A549 (cell line): ENCODE measurements at regions not wholly inside any gene's neighbourhood (a gene's known extent, or its start where the extent isn't known, plus 50 kb on each side); places are given as distances from the start of the nearest gene placed in this dataset.

Source experiments
- ATAC-seq, 2 experiments: fragments of 200-7000 bp in 1 of 2; fragments of >200 bp in 1 of 2; cut with Nextera tagmentation in 1 of 2; cut with Tn5 transposase in 1 of 2; 3 replicates each; pipeline versions ENCODE4 v1.8.0 to v1.9.1; 2018 to 2020; ENCODE audit warnings: mild to moderate bottlenecking in 1 of 2, moderate library complexity in 1 of 2
- CTCF ChIA-PET: fragments of 300-600 bp; sonication (Branson Sonifier 250); formaldehyde crosslinking; extraction: SDS; loops from one replicate; lab custom pipeline; 2021; ENCODE audit warnings: antibody characterized with exemption, inconsistent platforms; lab: Yijun Ruan, JAX
- POLR2A ChIA-PET: fragments of 350-600 bp; formaldehyde crosslinking; extraction: SDS; loops from one replicate; lab custom pipeline; 2021; ENCODE audit warnings: antibody characterized with exemption, inconsistent platforms; lab: Yijun Ruan, JAX
- DNase-seq, 2 experiments: peaks; one replicate each; pipeline versions ENCODE4 v3.0.0 to v3.0.0-alpha.2; 2011 to 2016; ENCODE audit warnings: low read depth in 1 of 2, low spot score in 1 of 2
- FAIRE-seq: peaks from 2 replicates; lab custom pipeline; 2011; peaks lifted over from hg19 to GRCh38; lab: Jason Lieb, UNC
- H3K27ac ChIP-seq, 2 experiments: fragments of >200 bp; sonication (Bioruptor Twin); formaldehyde crosslinking; 3 replicates each; pipeline ENCODE4 v1.5.1; 2016 to 2017
- H3K4me1 ChIP-seq: fragments of >200 bp; sonication (Bioruptor Twin); formaldehyde crosslinking; 3 replicates; pipeline ENCODE4 v1.6.1; 2016
- H3K4me2 ChIP-seq: fragments of >200 bp; sonication (Bioruptor Twin); formaldehyde crosslinking; 3 replicates; pipeline ENCODE4 v1.6.1; 2016
- H3K4me3 ChIP-seq: fragments of >200 bp; sonication (Bioruptor Twin); formaldehyde crosslinking; 3 replicates; pipeline ENCODE4 v1.5.1; 2016
- H3K9me3 ChIP-seq: fragments of >200 bp; sonication (Bioruptor Twin); formaldehyde crosslinking; 3 replicates; pipeline ENCODE4 v1.6.1; 2016
- CHD4 ChIP-seq: fragments of 200-600 bp; sonication (generic); IDR thresholded peaks from 2 replicates; pipeline ENCODE4 v1.6.1; 2016; ENCODE audit warnings: antibody characterized with exemption, mild to moderate bottlenecking, borderline replicate concordance
- ELK1 ChIP-seq: fragments of 150-350 bp; IDR thresholded peaks from 2 replicates; pipeline ENCODE4 v1.6.1; 2014; ENCODE audit warnings: low read depth, mild to moderate bottlenecking, low read length
- FOSB ChIP-seq: fragments of 250-450 bp; sonication (Bioruptor Pico); IDR thresholded peaks from 2 replicates; pipeline ENCODE4 v1.5.0; 2020; ENCODE audit warnings: mild to moderate bottlenecking, moderate library complexity
- FOXS1 ChIP-seq: fragments of 250-450 bp; sonication (Bioruptor Pico); IDR thresholded peaks from 2 replicates; pipeline ENCODE4 v1.5.0; 2020; ENCODE audit warnings: mild to moderate bottlenecking, moderate library complexity
- HES2 ChIP-seq: fragments of >200 bp; sonication (Bioruptor Twin); formaldehyde crosslinking; IDR thresholded peaks from 2 replicates; pipeline ENCODE4 v1.6.1; 2016
- HEYL ChIP-seq: fragments of 250-450 bp; sonication (Bioruptor Pico); IDR thresholded peaks from 2 replicates; pipeline ENCODE4 v1.8.0; 2021; ENCODE audit warnings: mild to moderate bottlenecking, moderate library complexity
- HOXA7 ChIP-seq: fragments of 250-450 bp; sonication (Bioruptor Pico); IDR thresholded peaks from 2 replicates; pipeline ENCODE4 v1.5.0; 2020; ENCODE audit warnings: mild to moderate bottlenecking, moderate library complexity
- HOXB13 ChIP-seq: fragments of 250-450 bp; sonication (Bioruptor Pico); IDR thresholded peaks from 2 replicates; pipeline ENCODE4 v1.5.0; 2020; ENCODE audit warnings: low read depth, mild to moderate bottlenecking, moderate library complexity
- JUN ChIP-seq, 2 experiments: fragments of >200 bp; sonication (Bioruptor Twin); formaldehyde crosslinking; IDR thresholded peaks; 2 replicates in 1 of 2; 3 replicates in 1 of 2; pipeline ENCODE4 v1.6.1; 2016 to 2017
- JUNB ChIP-seq: fragments of >200 bp; sonication (Bioruptor Twin); formaldehyde crosslinking; IDR thresholded peaks from 2 replicates; pipeline ENCODE4 v1.6.1; 2016
- PBX3 ChIP-seq: IDR thresholded peaks from 2 replicates; pipeline ENCODE4 v1.6.1; 2012
- PHF8 ChIP-seq: fragments of 200-600 bp; sonication (generic); IDR thresholded peaks from 2 replicates; pipeline ENCODE4 v1.6.1; 2016; ENCODE audit warnings: low read depth, mild to moderate bottlenecking, antibody characterized with exemption, moderate library complexity, borderline replicate concordance
- POLR2AphosphoS2 ChIP-seq: conservative IDR thresholded peaks from 2 replicates; pipeline ENCODE4 v1.6.1; 2012; ENCODE audit warnings: low read length, improper control_type of control experiment, inconsistent platforms
- RCOR1 ChIP-seq: fragments of 150-350 bp; IDR thresholded peaks from 2 replicates; pipeline ENCODE4 v1.6.1; 2014; ENCODE audit warnings: antibody characterized with exemption, low read length, low read depth
- RFX5 ChIP-seq: fragments of 450-650 bp; IDR thresholded peaks from 2 replicates; pipeline ENCODE4 v1.7.1; 2014; ENCODE audit warnings: antibody characterized with exemption, mild to moderate bottlenecking, moderate library complexity
- SREBF2 ChIP-seq: fragments of 450-650 bp; IDR thresholded peaks from 2 replicates; pipeline ENCODE4 v1.6.1; 2014; ENCODE audit warnings: mild to moderate bottlenecking, moderate library complexity
- TP53 ChIP-seq: fragments of 250-450 bp; sonication (Bioruptor Pico); IDR thresholded peaks from 2 replicates; pipeline ENCODE4 v1.5.0; 2021; ENCODE audit warnings: mild to moderate bottlenecking, moderate library complexity
- ZC3H11A ChIP-seq: fragments of 450-650 bp; IDR thresholded peaks from 2 replicates; pipeline ENCODE4 v1.6.1; 2014; ENCODE audit warnings: antibody characterized with exemption, mild to moderate bottlenecking
- ZFP36 ChIP-seq: fragments of 450-650 bp; IDR thresholded peaks from 2 replicates; pipeline ENCODE4 v1.6.1; 2014; ENCODE audit warnings: borderline replicate concordance; ENCODE audit not compliant: partially characterized antibody
- ZNF302 ChIP-seq: fragments of 250-450 bp; sonication (Bioruptor Pico); IDR thresholded peaks from 2 replicates; pipeline ENCODE4 v1.9.0; 2021; ENCODE audit warnings: inconsistent platforms, mild to moderate bottlenecking, moderate library complexity
- WGBS: methylation state at CpG from one replicate; pipeline ENCODE4 v1.1.6; 2017; ENCODE audit errors: missing lambda C conversion rate; 5-methylcytosine and 5-hydroxymethylcytosine counted together
- TF ChIP-seq, protein P1 (sequence below): fragments of 250-450 bp; sonication (Bioruptor Pico); IDR thresholded peaks from 2 replicates; pipeline ENCODE4 v1.5.0; 2021; ENCODE audit warnings: mild to moderate bottlenecking, moderate library complexity, borderline replicate concordance
- TF ChIP-seq, protein P2 (sequence below): fragments of 200-600 bp; sonication (generic); IDR thresholded peaks from 2 replicates; pipeline ENCODE4 v1.6.1; 2016; ENCODE audit warnings: antibody characterized with exemption, mild to moderate bottlenecking, moderate library complexity
- TF ChIP-seq, protein P3 (sequence below): fragments of >200 bp; sonication (Bioruptor Twin); formaldehyde crosslinking; IDR thresholded peaks from 3 replicates; pipeline ENCODE4 v1.6.1; 2016

GRCh38 chr2:56012221-56012765 lies 88.7 kb upstream of the EFEMP1 start:
- ChIA-PET CTCF (interaction anchor here (0.8 to 5.2 kb wide), 4 partner anchors 8 to 293 kb away, joined by 3 to 55 read pairs (median 12); no protein-coding TSS in a partner anchor), POLR2A (no interaction called here)
- no peak for FAIRE-seq
- Histone ChIP-seq H3K9me3 (no peaks in the 10 kb centered on the region), H3K4me2 (no peak overlapping the region), H3K4me1 (peaks cover 11% of the 10 kb centered on the region), H3K4me3 (no peak overlapping the region), H3K27ac (no peak overlapping the region)
- WGBS: 6% methylated on average over 1 of the region's 1 CpG
- ATAC-seq: no peak
- TF ChIP-seq TP53 (CRISPR knock-in tag): no peak
- no peak for TF ChIP-seq POLR2AphosphoS2
- TF ChIP-seq, protein P1, sequence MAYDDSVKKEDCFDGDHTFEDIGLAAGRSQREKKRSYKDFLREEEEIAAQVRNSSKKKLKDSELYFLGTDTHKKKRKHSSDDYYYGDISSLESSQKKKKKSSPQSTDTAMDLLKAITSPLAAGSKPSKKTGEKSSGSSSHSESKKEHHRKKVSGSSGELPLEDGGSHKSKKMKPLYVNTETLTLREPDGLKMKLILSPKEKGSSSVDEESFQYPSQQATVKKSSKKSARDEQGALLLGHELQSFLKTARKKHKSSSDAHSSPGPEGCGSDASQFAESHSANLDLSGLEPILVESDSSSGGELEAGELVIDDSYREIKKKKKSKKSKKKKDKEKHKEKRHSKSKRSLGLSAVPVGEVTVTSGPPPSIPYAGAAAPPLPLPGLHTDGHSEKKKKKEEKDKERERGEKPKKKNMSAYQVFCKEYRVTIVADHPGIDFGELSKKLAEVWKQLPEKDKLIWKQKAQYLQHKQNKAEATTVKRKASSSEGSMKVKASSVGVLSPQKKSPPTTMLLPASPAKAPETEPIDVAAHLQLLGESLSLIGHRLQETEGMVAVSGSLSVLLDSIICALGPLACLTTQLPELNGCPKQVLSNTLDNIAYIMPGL (CRISPR knock-in tag): no peak
- TF ChIP-seq HOXB13: no peak
- TF ChIP-seq FOXS1 (CRISPR knock-in tag): no peak
- no peak for TF ChIP-seq PHF8
- no peak for TF ChIP-seq FOSB (CRISPR knock-in tag)
- TF ChIP-seq ZNF302 (CRISPR knock-in tag): no peak
- TF ChIP-seq JUN (IDR thresholded peaks at IDR 0.05): no peak
- TF ChIP-seq HOXA7 (CRISPR knock-in tag): no peak
- TF ChIP-seq SREBF2: no peak
- TF ChIP-seq, protein P2, sequence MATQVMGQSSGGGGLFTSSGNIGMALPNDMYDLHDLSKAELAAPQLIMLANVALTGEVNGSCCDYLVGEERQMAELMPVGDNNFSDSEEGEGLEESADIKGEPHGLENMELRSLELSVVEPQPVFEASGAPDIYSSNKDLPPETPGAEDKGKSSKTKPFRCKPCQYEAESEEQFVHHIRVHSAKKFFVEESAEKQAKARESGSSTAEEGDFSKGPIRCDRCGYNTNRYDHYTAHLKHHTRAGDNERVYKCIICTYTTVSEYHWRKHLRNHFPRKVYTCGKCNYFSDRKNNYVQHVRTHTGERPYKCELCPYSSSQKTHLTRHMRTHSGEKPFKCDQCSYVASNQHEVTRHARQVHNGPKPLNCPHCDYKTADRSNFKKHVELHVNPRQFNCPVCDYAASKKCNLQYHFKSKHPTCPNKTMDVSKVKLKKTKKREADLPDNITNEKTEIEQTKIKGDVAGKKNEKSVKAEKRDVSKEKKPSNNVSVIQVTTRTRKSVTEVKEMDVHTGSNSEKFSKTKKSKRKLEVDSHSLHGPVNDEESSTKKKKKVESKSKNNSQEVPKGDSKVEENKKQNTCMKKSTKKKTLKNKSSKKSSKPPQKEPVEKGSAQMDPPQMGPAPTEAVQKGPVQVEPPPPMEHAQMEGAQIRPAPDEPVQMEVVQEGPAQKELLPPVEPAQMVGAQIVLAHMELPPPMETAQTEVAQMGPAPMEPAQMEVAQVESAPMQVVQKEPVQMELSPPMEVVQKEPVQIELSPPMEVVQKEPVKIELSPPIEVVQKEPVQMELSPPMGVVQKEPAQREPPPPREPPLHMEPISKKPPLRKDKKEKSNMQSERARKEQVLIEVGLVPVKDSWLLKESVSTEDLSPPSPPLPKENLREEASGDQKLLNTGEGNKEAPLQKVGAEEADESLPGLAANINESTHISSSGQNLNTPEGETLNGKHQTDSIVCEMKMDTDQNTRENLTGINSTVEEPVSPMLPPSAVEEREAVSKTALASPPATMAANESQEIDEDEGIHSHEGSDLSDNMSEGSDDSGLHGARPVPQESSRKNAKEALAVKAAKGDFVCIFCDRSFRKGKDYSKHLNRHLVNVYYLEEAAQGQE: no peak
- no peak for TF ChIP-seq ZC3H11A
- TF ChIP-seq RCOR1: no peak
- no peak for TF ChIP-seq JUNB
- no peak for DNase-seq

GRCh38 chr2:56013475-56013874 lies 89.9 kb upstream of the EFEMP1 start:
- Histone ChIP-seq H3K9me3 (no peaks in the 10 kb centered on the region), H3K4me2 (no peak overlapping the region), H3K4me3 (no peak overlapping the region), H3K27ac (no peak overlapping the region), H3K4me1 (peaks cover 11% of the 10 kb centered on the region)
- TF ChIP-seq ZFP36 (no peak), TP53 (CRISPR knock-in tag) (no peak), PBX3 (no peak), CHD4 (no peak), PHF8 (no peak), FOXS1 (CRISPR knock-in tag) (no peak), HEYL (CRISPR knock-in tag) (no peak), RFX5 (no peak), HES2 (no peak), ELK1 (no peak), FOSB (CRISPR knock-in tag) (no peak)
- TF ChIP-seq, protein P3, sequence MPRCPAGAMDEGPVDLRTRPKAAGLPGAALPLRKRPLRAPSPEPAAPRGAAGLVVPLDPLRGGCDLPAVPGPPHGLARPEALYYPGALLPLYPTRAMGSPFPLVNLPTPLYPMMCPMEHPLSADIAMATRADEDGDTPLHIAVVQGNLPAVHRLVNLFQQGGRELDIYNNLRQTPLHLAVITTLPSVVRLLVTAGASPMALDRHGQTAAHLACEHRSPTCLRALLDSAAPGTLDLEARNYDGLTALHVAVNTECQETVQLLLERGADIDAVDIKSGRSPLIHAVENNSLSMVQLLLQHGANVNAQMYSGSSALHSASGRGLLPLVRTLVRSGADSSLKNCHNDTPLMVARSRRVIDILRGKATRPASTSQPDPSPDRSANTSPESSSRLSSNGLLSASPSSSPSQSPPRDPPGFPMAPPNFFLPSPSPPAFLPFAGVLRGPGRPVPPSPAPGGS: no peak
- TF ChIP-seq, protein P1 (CRISPR knock-in tag): no peak
- FAIRE-seq (peak; percentile 28), DNase-seq (no peak), ATAC-seq (no peak)
- CTCF ChIA-PET: interaction anchor here (1.1 to 2.8 kb wide), 4 partner anchors 28 to 295 kb away, joined by 3 to 30 read pairs (median 4); no protein-coding TSS in a partner anchor
- POLR2A ChIA-PET: no interaction called here
